ENCODE measurements at regions not wholly inside any gene's neighbourhood (a gene's known extent, or its start where the extent isn't known, plus 50 kb on each side); places are given as distances from the start of the nearest gene placed in this dataset.

- TF ChIP-seq, protein P1, sequence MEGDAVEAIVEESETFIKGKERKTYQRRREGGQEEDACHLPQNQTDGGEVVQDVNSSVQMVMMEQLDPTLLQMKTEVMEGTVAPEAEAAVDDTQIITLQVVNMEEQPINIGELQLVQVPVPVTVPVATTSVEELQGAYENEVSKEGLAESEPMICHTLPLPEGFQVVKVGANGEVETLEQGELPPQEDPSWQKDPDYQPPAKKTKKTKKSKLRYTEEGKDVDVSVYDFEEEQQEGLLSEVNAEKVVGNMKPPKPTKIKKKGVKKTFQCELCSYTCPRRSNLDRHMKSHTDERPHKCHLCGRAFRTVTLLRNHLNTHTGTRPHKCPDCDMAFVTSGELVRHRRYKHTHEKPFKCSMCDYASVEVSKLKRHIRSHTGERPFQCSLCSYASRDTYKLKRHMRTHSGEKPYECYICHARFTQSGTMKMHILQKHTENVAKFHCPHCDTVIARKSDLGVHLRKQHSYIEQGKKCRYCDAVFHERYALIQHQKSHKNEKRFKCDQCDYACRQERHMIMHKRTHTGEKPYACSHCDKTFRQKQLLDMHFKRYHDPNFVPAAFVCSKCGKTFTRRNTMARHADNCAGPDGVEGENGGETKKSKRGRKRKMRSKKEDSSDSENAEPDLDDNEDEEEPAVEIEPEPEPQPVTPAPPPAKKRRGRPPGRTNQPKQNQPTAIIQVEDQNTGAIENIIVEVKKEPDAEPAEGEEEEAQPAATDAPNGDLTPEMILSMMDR (IDR thresholded peaks at IDR 0.05): no peak
- no peak for TF ChIP-seq POLR2A (IDR thresholded peaks at IDR 0.05)
Measured at GRCh38 chr6:156513504-156513903, 263.7 kb upstream of the ARID1B start.

Data from body of pancreas (tissue), 4 donors.